Breast epithelium (tissue), 3 donors: ENCODE measurements at regions not wholly inside any gene's neighbourhood (a gene's known extent, or its start where the extent isn't known, plus 50 kb on each side); places are given as distances from the start of the nearest gene placed in this dataset.

Source experiments
- CTCF ChIP-seq, 3 donors: fragments of 450-650 bp; IDR thresholded peaks; one replicate each; pipeline ENCODE4 v1.5.1; 2016 to 2017; ENCODE audit warnings: antibody characterized with exemption in 3 of 3, mild to moderate bottlenecking in 3 of 3, moderate library complexity in 3 of 3
- POLR2A ChIP-seq: fragments of 450-650 bp; IDR thresholded peaks from one replicate; pipeline ENCODE4 v1.6.1; 2016; ENCODE audit warnings: antibody characterized with exemption, mild to moderate bottlenecking, moderate library complexity
- POLR2AphosphoS5 ChIP-seq, 3 donors: sonication (generic); formaldehyde crosslinking; IDR thresholded peaks; one replicate each; pipeline ENCODE4 v1.6.1; 2017; ENCODE audit warnings: antibody characterized with exemption in 3 of 3

GRCh38 chr14:66196670-66197069, 289.5 kb upstream of the CCDC196 start:
- TF ChIP-seq POLR2A = no peak
- no peak for TF ChIP-seq CTCF (IDR thresholded peaks at IDR 0.05)
- TF ChIP-seq POLR2AphosphoS5 (IDR thresholded peaks at IDR 0.05) = no peak
